DMS153 (cell line): ENCODE measurements at regions not wholly inside any gene's neighbourhood (a gene's known extent, or its start where the extent isn't known, plus 50 kb on each side); places are given as distances from the start of the nearest gene placed in this dataset.

ENCODE experiments used
- DNase-seq: peaks from one replicate; lab custom pipeline; 2025; lab: John Stamatoyannopoulos, UW

DNA sequence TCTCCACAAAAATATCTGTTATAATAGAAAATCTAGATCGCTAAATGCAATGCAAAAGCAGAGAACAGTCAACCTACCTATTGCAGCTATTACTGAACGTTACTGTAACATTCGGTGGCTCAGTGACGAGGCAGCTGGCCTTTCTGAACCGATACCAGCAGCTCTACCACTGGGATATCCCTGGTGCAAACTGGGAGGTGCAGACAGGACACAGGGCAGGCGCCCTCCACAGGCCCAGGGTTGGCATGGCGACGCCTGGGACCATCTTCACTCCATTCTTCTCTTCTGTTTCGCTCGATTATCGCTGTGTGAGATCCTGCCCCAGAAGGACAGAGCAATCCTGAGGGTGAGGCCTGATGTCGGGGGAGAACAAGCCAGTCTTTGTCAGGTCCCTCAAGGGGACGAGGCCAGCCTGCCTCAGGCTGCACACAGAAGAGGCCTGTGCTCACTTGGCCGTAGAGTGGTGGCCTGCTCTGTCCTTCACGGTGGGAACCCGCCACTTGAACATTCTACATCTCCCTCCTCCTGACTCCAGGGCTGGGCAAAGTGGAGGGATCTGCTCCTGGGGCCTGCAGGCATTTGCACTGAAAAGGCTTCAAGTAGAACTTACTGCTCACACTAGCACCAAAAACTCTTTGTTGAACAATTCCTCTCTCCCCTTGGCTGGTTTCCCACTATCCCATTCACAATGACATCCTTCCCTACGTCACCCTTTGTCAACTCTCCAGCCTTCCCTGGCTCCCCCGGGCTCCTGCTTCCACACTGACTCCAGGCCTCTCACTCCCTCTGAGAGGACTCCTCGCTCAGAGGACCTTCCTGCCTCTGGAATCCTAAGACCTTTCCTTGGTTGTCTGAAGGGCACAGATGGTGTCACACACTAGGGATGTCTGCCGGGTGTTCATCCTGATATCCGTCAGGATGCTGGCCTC lies 49.7 kb downstream of the CYRIA start:
- DNase-seq, result no peak

- no peak for DNase-seq
These were observed 50.4 kb downstream of the CYRIA start for GRCh38 chr2:16615246-16615645.

GRCh38 chr2:16614314-16614860 lies 51.2 kb downstream of the CYRIA start:
- DNase-seq, result peak; percentile 30

GRCh38 chr2:16613539-16614011 lies 52.1 kb downstream of the CYRIA start:
- DNase-seq, result no peak

DNA sequence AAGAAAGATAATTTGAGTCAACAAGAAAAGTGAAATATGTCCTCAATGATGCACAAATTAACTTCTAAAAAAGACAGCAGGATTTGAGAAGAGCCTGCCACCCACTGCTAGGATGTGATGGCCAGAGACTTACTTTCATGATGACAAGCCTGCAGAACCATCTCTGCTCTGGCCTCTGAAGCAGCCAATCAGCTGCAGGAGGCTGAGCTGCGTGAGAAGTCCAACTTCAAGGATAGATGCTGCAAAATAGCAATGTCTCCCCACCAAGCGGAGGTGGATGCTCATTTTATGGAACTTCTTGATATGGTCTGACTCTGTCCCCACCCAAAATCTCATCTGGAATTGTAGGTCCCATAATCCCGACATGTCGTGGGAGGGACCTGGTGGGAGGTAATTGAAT lies 53.1 kb downstream of the CYRIA start:
- DNase-seq, result no peak

- no peak for DNase-seq
These were observed 55.8 kb downstream of the CYRIA start for GRCh38 chr2:16609786-16610185.

DNA sequence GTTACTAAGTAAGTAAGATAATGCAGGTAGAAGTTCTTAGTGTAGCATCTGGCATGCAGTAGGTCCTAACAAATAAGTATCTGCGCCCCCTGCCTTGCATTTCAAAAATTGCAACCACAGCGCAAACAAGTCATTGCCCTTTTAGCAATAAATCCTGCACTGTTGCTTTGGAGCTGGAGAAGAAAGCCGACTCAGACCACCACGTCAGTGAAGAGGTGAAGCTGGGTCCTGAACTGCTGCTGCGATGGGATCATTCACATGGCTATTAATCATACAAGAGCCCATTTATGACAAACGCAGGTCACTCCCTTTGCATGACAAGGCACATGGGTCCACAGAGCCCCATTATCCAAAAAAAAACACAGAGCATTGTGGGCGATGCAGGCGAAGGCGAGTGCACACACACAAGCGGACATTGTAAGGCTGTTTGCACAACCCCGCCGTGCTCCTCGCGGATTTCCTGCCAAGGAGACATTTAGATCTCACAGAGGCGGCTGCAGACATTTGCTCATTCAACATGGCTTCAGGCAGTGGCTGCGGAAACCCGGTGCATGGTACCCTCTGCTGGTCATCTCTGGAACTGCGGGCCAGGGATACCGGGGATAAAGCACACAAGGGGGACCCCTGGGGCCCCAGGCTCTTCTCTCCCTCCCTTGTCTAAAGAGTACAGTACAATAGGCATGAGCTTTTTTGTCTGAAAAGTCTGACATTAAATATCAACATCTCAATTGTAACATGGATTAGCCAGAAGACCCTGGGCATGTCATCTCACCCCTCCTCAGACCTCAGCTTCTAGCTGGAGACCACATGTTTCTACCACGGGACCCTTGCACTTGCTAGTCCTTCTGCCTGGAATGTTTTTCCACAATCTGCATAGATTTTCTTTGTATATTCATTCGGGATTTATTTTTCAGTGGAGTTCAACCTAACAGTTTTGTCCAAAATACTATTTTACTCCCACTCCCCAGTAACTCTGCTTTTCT lies 56.7 kb downstream of the CYRIA start:
- DNase-seq, result peak; percentile 65

- DNase-seq, result no peak
These were observed 58.3 kb downstream of the CYRIA start for GRCh38 chr2:16607301-16607700.

- DNase-seq, result no peak
These were observed 61.4 kb downstream of the CYRIA start for GRCh38 chr2:16604236-16604635.

DNA sequence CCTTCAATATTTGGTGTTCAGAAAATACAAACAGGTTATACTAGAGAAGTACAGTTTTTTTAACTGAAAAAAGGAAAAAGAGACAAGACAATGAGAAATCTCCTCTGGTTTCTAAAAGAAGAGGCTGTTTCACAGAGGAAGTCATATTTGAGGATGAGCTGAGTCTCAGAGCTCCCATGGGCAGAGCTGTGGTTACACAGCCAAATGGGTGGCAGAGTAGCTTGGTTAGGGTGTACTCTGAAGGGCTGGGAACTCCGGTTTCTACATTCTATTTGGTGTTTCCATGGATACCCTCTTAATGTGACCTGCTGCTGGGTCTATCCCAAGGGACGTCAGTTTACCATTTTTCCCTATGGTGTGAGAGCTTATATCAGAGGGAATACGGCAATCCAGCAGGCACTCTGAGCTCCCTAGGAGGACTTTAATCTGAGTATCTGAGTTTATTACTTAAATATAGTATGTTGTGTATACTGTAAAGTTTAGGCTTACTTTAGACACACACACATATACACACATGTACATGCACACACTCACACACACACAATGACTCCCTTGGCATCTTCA lies 74.2 kb downstream of the CYRIA start:
- DNase-seq, result no peak

DNA sequence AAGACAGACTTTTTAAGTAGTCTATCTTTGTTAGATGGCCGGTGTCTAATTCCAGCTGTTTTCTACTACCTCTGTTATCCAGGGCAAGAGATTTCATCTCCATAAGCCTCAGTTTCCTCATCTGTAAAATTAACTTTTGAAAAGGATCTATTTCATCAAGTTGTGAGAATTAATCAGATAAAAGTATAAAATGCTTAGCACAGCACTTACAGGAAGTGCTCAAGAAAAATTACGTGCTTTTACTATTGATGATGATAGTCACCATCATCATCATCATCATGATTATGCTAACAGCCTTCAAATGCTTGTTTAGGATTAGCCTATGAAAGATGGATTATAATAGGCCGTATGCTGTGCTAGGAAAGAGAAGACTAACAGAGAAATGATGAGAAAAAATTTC lies 76.2 kb downstream of the CYRIA start:
- no peak for DNase-seq

DNA sequence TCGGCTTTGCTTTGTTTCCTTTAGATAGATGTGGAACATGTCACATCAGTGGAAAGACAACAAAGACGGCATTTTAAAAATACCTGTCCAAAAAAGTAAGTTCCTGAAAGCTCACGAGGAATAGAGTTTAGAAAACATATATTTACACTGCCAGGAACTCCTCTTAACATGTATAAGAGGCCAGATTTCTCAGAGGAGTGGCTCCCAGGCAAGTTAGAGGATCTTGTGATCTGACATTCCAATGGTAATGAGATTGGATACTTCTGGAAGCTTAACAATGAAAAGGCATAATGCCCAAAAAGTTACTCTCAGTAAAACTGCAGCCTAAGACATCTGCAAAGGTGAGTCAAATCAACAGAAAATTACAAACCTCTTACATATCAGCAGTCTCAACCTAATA lies 77.1 kb downstream of the CYRIA start:
- DNase-seq, result no peak

GRCh38 chr2:16587601-16588000 lies 78.0 kb downstream of the CYRIA start:
- DNase-seq, result no peak

- no peak for DNase-seq
These were observed 80.7 kb downstream of the CYRIA start for GRCh38 chr2:16584824-16585540.

DNA sequence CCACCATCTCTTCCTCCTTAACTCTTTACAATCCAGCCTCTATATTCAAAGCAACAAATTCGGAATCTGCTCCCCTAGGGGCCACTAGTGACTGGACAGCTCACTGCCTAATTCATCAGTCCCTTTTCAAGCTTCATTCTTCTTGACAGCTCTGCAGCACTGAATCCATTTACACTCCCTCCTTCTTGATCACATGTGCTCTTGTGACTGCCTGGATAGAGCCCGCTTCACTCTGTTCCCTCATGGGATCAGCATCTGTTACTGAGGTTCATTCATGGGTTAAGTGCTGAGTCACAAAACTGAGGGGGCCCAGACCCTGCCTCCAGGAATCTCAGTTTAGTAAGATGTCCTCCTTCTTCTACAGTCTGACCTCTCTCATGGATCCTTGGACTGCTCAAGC lies 81.5 kb downstream of the CYRIA start:
- DNase-seq, result no peak

DNA sequence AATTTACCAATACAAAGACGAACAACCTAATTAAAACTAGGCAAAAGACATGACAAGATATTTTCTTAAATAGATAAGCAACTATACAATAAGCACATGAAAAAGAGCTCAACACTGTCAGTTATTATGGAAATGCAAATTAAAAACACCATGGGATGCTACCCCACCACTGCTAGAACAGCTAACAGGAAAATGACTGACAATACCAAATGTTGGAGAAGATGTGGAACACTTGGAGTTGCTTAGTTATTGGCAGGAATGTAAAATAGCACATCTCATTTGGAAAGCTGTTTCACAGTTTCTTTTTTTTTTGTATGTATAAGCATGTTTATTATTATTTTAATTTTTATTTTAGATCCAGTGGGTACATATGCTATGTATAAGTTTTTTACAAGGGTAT lies 84.4 kb downstream of the CYRIA start:
- DNase-seq, result no peak

- DNase-seq, result no peak
These were observed 87.6 kb downstream of the CYRIA start for GRCh38 chr2:16578081-16578480.

GRCh38 chr2:16570516-16570915 lies 95.1 kb downstream of the CYRIA start:
- no peak for DNase-seq

GRCh38 chr2:16568998-16569784 lies 96.4 kb downstream of the CYRIA start:
- DNase-seq, result no peak

GRCh38 chr2:16566701-16567100 lies 98.9 kb downstream of the CYRIA start:
- DNase-seq, result no peak

GRCh38 chr2:16565481-16565880 lies 100.2 kb downstream of the CYRIA start:
- DNase-seq, result no peak
